ENCODE measurements at regions not wholly inside any gene's neighbourhood (a gene's known extent, or its start where the extent isn't known, plus 50 kb on each side); places are given as distances from the start of the nearest gene placed in this dataset.

GRCh38 chr9:515665-516064, 301.0 kb downstream of the DOCK8 start:
- Histone ChIP-seq H3K36me3 (ENCODE audit: control insufficient read depth, insufficient read depth, low read length) (no peaks in the 10 kb centered on the region), H3K9ac (ENCODE audit: low read depth, low read length) (no peak overlapping the region), H3K9me3 (ENCODE audit: control insufficient read depth, insufficient read depth, low read length) (no peaks in the 10 kb centered on the region), H3K4me1 (ENCODE audit: control insufficient read depth, insufficient read depth, low read length) (no peaks in the 10 kb centered on the region), H3K4me3 (ENCODE audit: low read depth, low read length) (no peak overlapping the region), H3K27me3 (ENCODE audit: control insufficient read depth, insufficient read depth, low read length) (no peaks in the 10 kb centered on the region)

- H3K9me3 ChIP-seq (ENCODE audit: control insufficient read depth, insufficient read depth, low read length): no peaks in the 10 kb centered on the region
- no peaks in the 10 kb centered on the region for H3K27me3 ChIP-seq (ENCODE audit: control insufficient read depth, insufficient read depth, low read length)
- H3K4me1 ChIP-seq (ENCODE audit: control insufficient read depth, insufficient read depth, low read length): no peaks in the 10 kb centered on the region
- H3K9ac ChIP-seq (ENCODE audit: low read depth, low read length): no peak overlapping the region
- H3K36me3 ChIP-seq (ENCODE audit: control insufficient read depth, insufficient read depth, low read length): no peaks in the 10 kb centered on the region
- no peak overlapping the region for H3K4me3 ChIP-seq (ENCODE audit: low read depth, low read length)
These were observed 303.3 kb downstream of the DOCK8 start for GRCh38 chr9:517993-518392.

- H3K36me3 ChIP-seq (ENCODE audit: control insufficient read depth, insufficient read depth, low read length): no peaks in the 10 kb centered on the region
- no peak overlapping the region for H3K4me3 ChIP-seq (ENCODE audit: low read depth, low read length)
- H3K27me3 ChIP-seq (ENCODE audit: control insufficient read depth, insufficient read depth, low read length): no peaks in the 10 kb centered on the region
- H3K4me1 ChIP-seq (ENCODE audit: control insufficient read depth, insufficient read depth, low read length): no peaks in the 10 kb centered on the region
- H3K9ac ChIP-seq (ENCODE audit: low read depth, low read length): no peak overlapping the region
- H3K9me3 ChIP-seq (ENCODE audit: control insufficient read depth, insufficient read depth, low read length): no peaks in the 10 kb centered on the region
These were observed 303.9 kb downstream of the DOCK8 start for GRCh38 chr9:518540-518939.

GRCh38 chr9:519579-519978, 304.9 kb downstream of the DOCK8 start:
- H3K9me3 ChIP-seq (ENCODE audit: control insufficient read depth, insufficient read depth, low read length): no peaks in the 10 kb centered on the region
- no peak overlapping the region for H3K9ac ChIP-seq (ENCODE audit: low read depth, low read length)
- no peaks in the 10 kb centered on the region for H3K36me3 ChIP-seq (ENCODE audit: control insufficient read depth, insufficient read depth, low read length)
- H3K27me3 ChIP-seq (ENCODE audit: control insufficient read depth, insufficient read depth, low read length): no peaks in the 10 kb centered on the region
- no peaks in the 10 kb centered on the region for H3K4me1 ChIP-seq (ENCODE audit: control insufficient read depth, insufficient read depth, low read length)
- H3K4me3 ChIP-seq (ENCODE audit: low read depth, low read length): no peak overlapping the region

GRCh38 chr9:520302-520701, 305.6 kb downstream of the DOCK8 start:
- Histone ChIP-seq H3K9me3 (ENCODE audit: control insufficient read depth, insufficient read depth, low read length) (no peaks in the 10 kb centered on the region), H3K4me3 (ENCODE audit: low read depth, low read length) (no peak overlapping the region)

GRCh38 chr9:522190-522589, 307.5 kb downstream of the DOCK8 start:
- no peaks in the 10 kb centered on the region for H3K4me1 ChIP-seq (ENCODE audit: control insufficient read depth, insufficient read depth, low read length)
- no peaks in the 10 kb centered on the region for H3K27me3 ChIP-seq (ENCODE audit: control insufficient read depth, insufficient read depth, low read length)
- no peak overlapping the region for H3K9ac ChIP-seq (ENCODE audit: low read depth, low read length)
- H3K9me3 ChIP-seq (ENCODE audit: control insufficient read depth, insufficient read depth, low read length): no peaks in the 10 kb centered on the region
- H3K36me3 ChIP-seq (ENCODE audit: control insufficient read depth, insufficient read depth, low read length): no peaks in the 10 kb centered on the region
- H3K4me3 ChIP-seq (ENCODE audit: low read depth, low read length): no peak overlapping the region

More at GRCh38 chr9:520302-520701, 305.6 kb downstream of the DOCK8 start:
- Histone ChIP-seq H3K9ac (ENCODE audit: low read depth, low read length) (no peak overlapping the region), H3K27me3 (ENCODE audit: control insufficient read depth, insufficient read depth, low read length) (no peaks in the 10 kb centered on the region), H3K36me3 (ENCODE audit: control insufficient read depth, insufficient read depth, low read length) (no peaks in the 10 kb centered on the region), H3K4me1 (ENCODE audit: control insufficient read depth, insufficient read depth, low read length) (no peaks in the 10 kb centered on the region)

- H3K4me1 ChIP-seq (ENCODE audit: control insufficient read depth, insufficient read depth, low read length): no peaks in the 10 kb centered on the region
- no peak overlapping the region for H3K4me3 ChIP-seq (ENCODE audit: low read depth, low read length)
- H3K36me3 ChIP-seq (ENCODE audit: control insufficient read depth, insufficient read depth, low read length): no peaks in the 10 kb centered on the region
- H3K9me3 ChIP-seq (ENCODE audit: control insufficient read depth, insufficient read depth, low read length): no peaks in the 10 kb centered on the region
- no peak overlapping the region for H3K9ac ChIP-seq (ENCODE audit: low read depth, low read length)
- no peaks in the 10 kb centered on the region for H3K27me3 ChIP-seq (ENCODE audit: control insufficient read depth, insufficient read depth, low read length)
These were observed 308.0 kb downstream of the DOCK8 start for GRCh38 chr9:522658-523057.

- H3K9ac ChIP-seq (ENCODE audit: low read depth, low read length): no peak overlapping the region
- no peaks in the 10 kb centered on the region for H3K4me1 ChIP-seq (ENCODE audit: control insufficient read depth, insufficient read depth, low read length)
- no peaks in the 10 kb centered on the region for H3K27me3 ChIP-seq (ENCODE audit: control insufficient read depth, insufficient read depth, low read length)
- no peaks in the 10 kb centered on the region for H3K9me3 ChIP-seq (ENCODE audit: control insufficient read depth, insufficient read depth, low read length)
- no peak overlapping the region for H3K4me3 ChIP-seq (ENCODE audit: low read depth, low read length)
- H3K36me3 ChIP-seq (ENCODE audit: control insufficient read depth, insufficient read depth, low read length): no peaks in the 10 kb centered on the region
These were observed 308.8 kb downstream of the DOCK8 start for GRCh38 chr9:523444-523843.

GRCh38 chr9:524008-524407, 309.3 kb downstream of the DOCK8 start:
- Histone ChIP-seq H3K36me3 (ENCODE audit: control insufficient read depth, insufficient read depth, low read length) (no peaks in the 10 kb centered on the region), H3K9ac (ENCODE audit: low read depth, low read length) (no peak overlapping the region), H3K9me3 (ENCODE audit: control insufficient read depth, insufficient read depth, low read length) (no peaks in the 10 kb centered on the region), H3K27me3 (ENCODE audit: control insufficient read depth, insufficient read depth, low read length) (no peaks in the 10 kb centered on the region), H3K4me3 (ENCODE audit: low read depth, low read length) (no peak overlapping the region), H3K4me1 (ENCODE audit: control insufficient read depth, insufficient read depth, low read length) (no peaks in the 10 kb centered on the region)

- Histone ChIP-seq H3K9ac (ENCODE audit: low read depth, low read length) (no peak overlapping the region), H3K36me3 (ENCODE audit: control insufficient read depth, insufficient read depth, low read length) (no peaks in the 10 kb centered on the region), H3K9me3 (ENCODE audit: control insufficient read depth, insufficient read depth, low read length) (no peaks in the 10 kb centered on the region), H3K4me3 (ENCODE audit: low read depth, low read length) (no peak overlapping the region), H3K4me1 (ENCODE audit: control insufficient read depth, insufficient read depth, low read length) (no peaks in the 10 kb centered on the region), H3K27me3 (ENCODE audit: control insufficient read depth, insufficient read depth, low read length) (no peaks in the 10 kb centered on the region)
These were observed 312.4 kb downstream of the DOCK8 start for GRCh38 chr9:526904-527591.

- H3K27me3 ChIP-seq (ENCODE audit: control insufficient read depth, insufficient read depth, low read length): no peaks in the 10 kb centered on the region
- H3K9me3 ChIP-seq (ENCODE audit: control insufficient read depth, insufficient read depth, low read length): no peaks in the 10 kb centered on the region
These were observed 311.8 kb upstream of the DMRT1 start for GRCh38 chr9:529731-530130.

GRCh38 chr9:530681-531080, 310.8 kb upstream of the DMRT1 start:
- no peak overlapping the region for H3K4me3 ChIP-seq (ENCODE audit: low read depth, low read length)
- no peaks in the 10 kb centered on the region for H3K36me3 ChIP-seq (ENCODE audit: control insufficient read depth, insufficient read depth, low read length)
- peaks cover 2% of the 10 kb centered on the region for H3K4me1 ChIP-seq (ENCODE audit: control insufficient read depth, insufficient read depth, low read length)
- no peaks in the 10 kb centered on the region for H3K27me3 ChIP-seq (ENCODE audit: control insufficient read depth, insufficient read depth, low read length)
- H3K9me3 ChIP-seq (ENCODE audit: control insufficient read depth, insufficient read depth, low read length): no peaks in the 10 kb centered on the region
- no peak overlapping the region for H3K9ac ChIP-seq (ENCODE audit: low read depth, low read length)

More at GRCh38 chr9:529731-530130, 311.8 kb upstream of the DMRT1 start:
- H3K36me3 ChIP-seq (ENCODE audit: control insufficient read depth, insufficient read depth, low read length): no peaks in the 10 kb centered on the region
- H3K4me1 ChIP-seq (ENCODE audit: control insufficient read depth, insufficient read depth, low read length): no peaks in the 10 kb centered on the region
- no peak overlapping the region for H3K4me3 ChIP-seq (ENCODE audit: low read depth, low read length)
- no peak overlapping the region for H3K9ac ChIP-seq (ENCODE audit: low read depth, low read length)
